ENCODE measurements at regions not wholly inside any gene's neighbourhood (a gene's known extent, or its start where the extent isn't known, plus 50 kb on each side); places are given as distances from the start of the nearest gene placed in this dataset.
"Not testable (repeated sequence)": the region's sequence is repeated elsewhere in the genome, so short reads cannot be mapped to it uniquely, and the experiment has no call there.

DNA sequence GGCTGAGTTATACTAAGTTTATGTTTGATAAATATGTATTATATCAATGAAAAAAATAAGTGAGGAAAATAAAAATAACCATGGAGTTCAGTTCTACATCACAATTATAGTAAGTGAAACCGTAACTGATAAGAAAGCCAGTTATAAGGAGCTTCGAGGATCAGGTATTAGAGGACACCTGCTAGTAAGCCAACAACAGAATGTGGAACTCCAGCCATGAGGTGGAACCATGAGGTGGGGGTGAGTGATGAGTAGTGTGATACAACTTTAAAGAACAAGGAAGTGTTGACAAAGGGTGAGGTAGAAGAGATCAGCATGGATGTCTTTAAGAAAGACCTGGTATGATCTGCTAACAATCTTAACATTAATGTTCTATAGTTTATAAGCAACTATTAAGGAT is 452.9 kb downstream of the GUCY1A2 start:
- Histone ChIP-seq H3K4me1 (ENCODE audit: control insufficient read depth, insufficient read depth, low read length) (no peaks in the 10 kb centered on the region), H3K27ac (ENCODE audit: low read depth, low read length) (no peak overlapping the region), H3K9me3 (ENCODE audit: control insufficient read depth, insufficient read depth, low read depth, low read length) (peaks cover 3% of the 10 kb centered on the region; the same call in 1 of the 2 replicates), H3K9ac (ENCODE audit: low read length) (no peak overlapping the region), H3K4me3 (ENCODE audit: low read depth, low read length) (no peak overlapping the region), H3K36me3 (ENCODE audit: control insufficient read depth, insufficient read depth, low read length) (no peaks in the 10 kb centered on the region), H3K27me3 (ENCODE audit: control insufficient read depth, insufficient read depth, low read length) (no peaks in the 10 kb centered on the region)

DNA sequence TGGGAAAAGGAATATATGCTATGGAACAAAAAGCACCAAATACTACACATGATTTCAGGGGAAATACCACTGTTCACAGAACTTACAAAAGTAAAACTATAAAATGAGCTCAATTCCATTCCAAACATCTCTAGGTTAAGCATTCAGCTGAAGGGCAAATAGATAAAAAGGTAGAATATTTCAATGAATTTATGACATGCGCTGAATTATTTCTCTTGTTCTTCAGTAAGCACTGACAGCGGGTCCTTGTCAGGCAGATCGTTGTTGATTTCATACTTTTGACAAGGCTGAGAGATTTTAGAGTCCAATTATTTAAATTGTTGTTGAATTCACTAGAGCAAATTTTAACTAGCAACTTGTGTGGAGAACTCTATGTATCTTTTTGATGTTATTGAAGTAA is 449.6 kb downstream of the GUCY1A2 start:
- no peak overlapping the region for H3K9ac ChIP-seq (ENCODE audit: low read length)
- H3K4me1 ChIP-seq (ENCODE audit: control insufficient read depth, insufficient read depth, low read length), result no peaks in the 10 kb centered on the region

DNA sequence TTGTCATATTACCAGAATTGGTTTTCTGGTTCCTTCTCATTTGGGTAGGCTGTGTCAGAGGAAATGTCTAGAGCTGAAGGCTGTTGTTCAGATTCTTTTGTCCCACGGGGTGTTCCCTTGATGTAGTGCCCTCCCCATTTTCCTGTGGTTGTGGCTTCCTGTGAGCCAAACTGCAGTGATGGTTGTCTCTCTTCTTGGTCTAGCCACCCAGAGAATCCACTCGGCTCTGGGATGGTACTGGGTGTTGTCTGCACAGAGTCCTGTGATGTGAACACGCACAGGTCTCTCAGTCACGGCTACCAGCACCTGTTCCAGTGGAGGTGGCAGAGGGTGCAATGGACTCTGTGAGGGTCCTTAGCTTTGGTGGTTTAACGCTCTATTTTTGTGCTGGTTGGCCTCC is 440.9 kb downstream of the GUCY1A2 start:
- not testable (repeated sequence) for H3K27ac ChIP-seq (ENCODE audit: low read depth, low read length); H3K4me3 ChIP-seq (ENCODE audit: low read depth, low read length); H3K27me3 ChIP-seq (ENCODE audit: control insufficient read depth, insufficient read depth, low read length); H3K9ac ChIP-seq (ENCODE audit: low read length); H3K4me1 ChIP-seq (ENCODE audit: control insufficient read depth, insufficient read depth, low read length); H3K36me3 ChIP-seq (ENCODE audit: control insufficient read depth, insufficient read depth, low read length); H3K9me3 ChIP-seq (ENCODE audit: control insufficient read depth, insufficient read depth, low read depth, low read length)

More for the DNA sequence above, 449.6 kb downstream of the GUCY1A2 start:
- Histone ChIP-seq H3K9me3 (ENCODE audit: control insufficient read depth, insufficient read depth, low read depth, low read length) (peaks cover 3% of the 10 kb centered on the region; the same call in 1 of the 2 replicates), H3K27me3 (ENCODE audit: control insufficient read depth, insufficient read depth, low read length) (no peaks in the 10 kb centered on the region), H3K36me3 (ENCODE audit: control insufficient read depth, insufficient read depth, low read length) (no peaks in the 10 kb centered on the region), H3K27ac (ENCODE audit: low read depth, low read length) (no peak overlapping the region), H3K4me3 (ENCODE audit: low read depth, low read length) (no peak overlapping the region)

GRCh38 chr11:106581399-106581798 is 436.9 kb downstream of the GUCY1A2 start:
- Histone ChIP-seq H3K4me3 (ENCODE audit: low read depth, low read length) (no peak overlapping the region), H3K27me3 (ENCODE audit: control insufficient read depth, insufficient read depth, low read length) (no peaks in the 10 kb centered on the region), H3K9ac (ENCODE audit: low read length) (no peak overlapping the region), H3K36me3 (ENCODE audit: control insufficient read depth, insufficient read depth, low read length) (no peaks in the 10 kb centered on the region), H3K27ac (ENCODE audit: low read depth, low read length) (no peak overlapping the region), H3K9me3 (ENCODE audit: control insufficient read depth, insufficient read depth, low read depth, low read length) (no peaks in the 10 kb centered on the region), H3K4me1 (ENCODE audit: control insufficient read depth, insufficient read depth, low read length) (no peaks in the 10 kb centered on the region)

- H3K27me3 ChIP-seq (ENCODE audit: control insufficient read depth, insufficient read depth, low read length), result no peaks in the 10 kb centered on the region
- H3K9me3 ChIP-seq (ENCODE audit: control insufficient read depth, insufficient read depth, low read depth, low read length), result no peaks in the 10 kb centered on the region
- H3K36me3 ChIP-seq (ENCODE audit: control insufficient read depth, insufficient read depth, low read length), result no peaks in the 10 kb centered on the region
- H3K4me3 ChIP-seq (ENCODE audit: low read depth, low read length), result no peak overlapping the region
- no peaks in the 10 kb centered on the region for H3K4me1 ChIP-seq (ENCODE audit: control insufficient read depth, insufficient read depth, low read length)
- no peak overlapping the region for H3K9ac ChIP-seq (ENCODE audit: low read length)
- H3K27ac ChIP-seq (ENCODE audit: low read depth, low read length), result no peak overlapping the region
Measured at GRCh38 chr11:106585061-106585460, 433.2 kb downstream of the GUCY1A2 start.

DNA sequence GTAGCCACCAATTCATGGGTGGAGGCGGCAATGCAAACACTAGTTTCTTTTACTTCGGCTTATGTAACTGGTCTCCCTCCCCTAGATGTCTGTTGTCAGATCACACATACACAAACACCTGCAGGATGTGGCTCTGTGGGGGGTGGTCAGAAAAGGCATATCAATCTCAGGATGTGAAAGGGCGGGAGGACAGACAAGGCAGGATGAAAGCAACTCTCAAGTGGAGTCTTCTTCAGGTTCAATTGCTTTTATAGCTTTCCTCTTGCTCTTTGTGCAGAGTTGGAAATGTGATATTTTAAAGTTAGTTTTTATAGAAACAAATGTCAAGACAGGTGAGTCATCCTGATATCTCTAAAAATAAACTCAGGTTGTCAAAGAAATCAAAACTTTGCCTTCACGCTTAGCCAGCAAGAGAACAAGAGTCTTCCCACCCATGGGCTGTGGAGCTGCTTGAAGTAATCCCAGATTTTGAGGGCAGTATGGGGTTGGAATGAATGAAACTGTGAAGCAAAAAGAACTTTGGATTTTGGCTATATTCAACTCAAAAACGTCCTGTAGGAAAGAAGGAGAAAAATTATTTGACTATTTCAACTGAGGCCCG is 423.4 kb downstream of the GUCY1A2 start:
- H3K4me1 ChIP-seq (ENCODE audit: control insufficient read depth, insufficient read depth, low read length), result peaks cover 6% of the 10 kb centered on the region; the same call in 1 of the 2 replicates
- no peaks in the 10 kb centered on the region for H3K36me3 ChIP-seq (ENCODE audit: control insufficient read depth, insufficient read depth, low read length)
- no peak overlapping the region for H3K27ac ChIP-seq (ENCODE audit: low read depth, low read length)
- H3K9ac ChIP-seq (ENCODE audit: low read length), result no peak overlapping the region
- no peaks in the 10 kb centered on the region for H3K27me3 ChIP-seq (ENCODE audit: control insufficient read depth, insufficient read depth, low read length)
- H3K9me3 ChIP-seq (ENCODE audit: control insufficient read depth, insufficient read depth, low read depth, low read length), result no peaks in the 10 kb centered on the region
- H3K4me3 ChIP-seq (ENCODE audit: low read depth, low read length), result no peak overlapping the region

GRCh38 chr11:106601684-106602297 is 416.5 kb downstream of the GUCY1A2 start:
- no peaks in the 10 kb centered on the region for H3K27me3 ChIP-seq (ENCODE audit: control insufficient read depth, insufficient read depth, low read length)
- no peaks in the 10 kb centered on the region for H3K36me3 ChIP-seq (ENCODE audit: control insufficient read depth, insufficient read depth, low read length)
- no peaks in the 10 kb centered on the region for H3K9me3 ChIP-seq (ENCODE audit: control insufficient read depth, insufficient read depth, low read depth, low read length)
- 0 out of 2 replicates have a peak, but pooled peaks cover 8% of the 10 kb centered on the region for H3K4me1 ChIP-seq (ENCODE audit: control insufficient read depth, insufficient read depth, low read length)
- H3K9ac ChIP-seq (ENCODE audit: low read length), result no peak overlapping the region
- H3K4me3 ChIP-seq (ENCODE audit: low read depth, low read length), result no peak overlapping the region
- no peak overlapping the region for H3K27ac ChIP-seq (ENCODE audit: low read depth, low read length)

- no peaks in the 10 kb centered on the region for H3K27me3 ChIP-seq (ENCODE audit: control insufficient read depth, insufficient read depth, low read length)
- H3K4me1 ChIP-seq (ENCODE audit: control insufficient read depth, insufficient read depth, low read length), result no peaks in the 10 kb centered on the region
- no peaks in the 10 kb centered on the region for H3K9me3 ChIP-seq (ENCODE audit: control insufficient read depth, insufficient read depth, low read depth, low read length)
- no peak overlapping the region for H3K27ac ChIP-seq (ENCODE audit: low read depth, low read length)
- no peak overlapping the region for H3K9ac ChIP-seq (ENCODE audit: low read length)
- no peak overlapping the region for H3K4me3 ChIP-seq (ENCODE audit: low read depth, low read length)
- H3K36me3 ChIP-seq (ENCODE audit: control insufficient read depth, insufficient read depth, low read length), result no peaks in the 10 kb centered on the region
Measured at GRCh38 chr11:106608677-106609076, 409.6 kb downstream of the GUCY1A2 start.

GRCh38 chr11:106614262-106614661 is 404.0 kb downstream of the GUCY1A2 start:
- Histone ChIP-seq H3K9ac (ENCODE audit: low read length) (no peak overlapping the region), H3K27ac (ENCODE audit: low read depth, low read length) (no peak overlapping the region), H3K9me3 (ENCODE audit: control insufficient read depth, insufficient read depth, low read depth, low read length) (no peaks in the 10 kb centered on the region), H3K4me3 (ENCODE audit: low read depth, low read length) (no peak overlapping the region), H3K27me3 (ENCODE audit: control insufficient read depth, insufficient read depth, low read length) (no peaks in the 10 kb centered on the region), H3K36me3 (ENCODE audit: control insufficient read depth, insufficient read depth, low read length) (no peaks in the 10 kb centered on the region), H3K4me1 (ENCODE audit: control insufficient read depth, insufficient read depth, low read length) (no peaks in the 10 kb centered on the region)

GRCh38 chr11:106619320-106619990 is 398.8 kb downstream of the GUCY1A2 start:
- Histone ChIP-seq H3K4me1 (ENCODE audit: control insufficient read depth, insufficient read depth, low read length) (no peaks in the 10 kb centered on the region), H3K27ac (ENCODE audit: low read depth, low read length) (no peak overlapping the region), H3K9me3 (ENCODE audit: control insufficient read depth, insufficient read depth, low read depth, low read length) (no peaks in the 10 kb centered on the region), H3K9ac (ENCODE audit: low read length) (no peak overlapping the region), H3K36me3 (ENCODE audit: control insufficient read depth, insufficient read depth, low read length) (no peaks in the 10 kb centered on the region), H3K27me3 (ENCODE audit: control insufficient read depth, insufficient read depth, low read length) (no peaks in the 10 kb centered on the region), H3K4me3 (ENCODE audit: low read depth, low read length) (no peak overlapping the region)

- H3K4me3 ChIP-seq (ENCODE audit: low read depth, low read length), result no peak overlapping the region
- no peaks in the 10 kb centered on the region for H3K9me3 ChIP-seq (ENCODE audit: control insufficient read depth, insufficient read depth, low read depth, low read length)
- H3K36me3 ChIP-seq (ENCODE audit: control insufficient read depth, insufficient read depth, low read length), result no peaks in the 10 kb centered on the region
- H3K4me1 ChIP-seq (ENCODE audit: control insufficient read depth, insufficient read depth, low read length), result no peaks in the 10 kb centered on the region
- H3K9ac ChIP-seq (ENCODE audit: low read length), result no peak overlapping the region
- no peak overlapping the region for H3K27ac ChIP-seq (ENCODE audit: low read depth, low read length)
- H3K27me3 ChIP-seq (ENCODE audit: control insufficient read depth, insufficient read depth, low read length), result no peaks in the 10 kb centered on the region
Measured at GRCh38 chr11:106621484-106621883, 396.8 kb downstream of the GUCY1A2 start.
